Testis (tissue), 2 donors: ENCODE measurements at regions not wholly inside any gene's neighbourhood (a gene's known extent, or its start where the extent isn't known, plus 50 kb on each side); places are given as distances from the start of the nearest gene placed in this dataset.

Experiments used
- DNase-seq: peaks from one replicate; pipeline ENCODE4 v3.0.0-alpha.2; 2019
- H3K27ac ChIP-seq, 2 donors: fragments of 200-600 bp; sonication (generic); one replicate each; pipeline ENCODE4 v1.5.1; 2019
- H3K27me3 ChIP-seq: fragments of 200-600 bp; sonication (generic); one replicate; pipeline ENCODE4 v1.5.1; 2019
- H3K36me3 ChIP-seq: fragments of 200-600 bp; sonication (generic); one replicate; pipeline ENCODE4 v1.5.1; 2017; ENCODE audit warnings: low read depth; ENCODE audit errors: missing control alignments
- H3K4me1 ChIP-seq: fragments of 200-600 bp; sonication (generic); one replicate; pipeline ENCODE4 v1.5.1; 2019
- H3K4me3 ChIP-seq, 2 donors: fragments of 200-600 bp; sonication (generic); one replicate each; pipeline ENCODE4 v1.5.1; 2017 to 2019
- H3K9me3 ChIP-seq: fragments of 200-600 bp; sonication (generic); one replicate; pipeline ENCODE4 v1.5.1; 2017
- POLR2A ChIP-seq: fragments of 450-650 bp; IDR thresholded peaks from one replicate; pipeline ENCODE4 v1.6.1; 2017; ENCODE audit warnings: antibody characterized with exemption, mild to moderate bottlenecking, moderate library complexity
- WGBS, 2 donors: methylation state at CpG; one replicate each; pipeline ENCODE4 v1.1.5; 2018; 5-methylcytosine and 5-hydroxymethylcytosine counted together
- intact Hi-C: fragments of 100-400 bp; cut with DNase I; formaldehyde crosslinking; loops from one replicate; pipeline ENCODE4 v1.15.1; 2023; ENCODE audit warnings: low total_unique reads
- TF ChIP-seq, protein P1 (sequence below), 3 experiments: fragments of 450-650 bp in 2 of 3; fragments of 200-600 bp in 1 of 3; sonication (generic) in 1 of 3; IDR thresholded peaks; one replicate each; pipeline ENCODE4 v1.5.1; 2016 to 2019; ENCODE audit warnings: antibody characterized with exemption in 3 of 3, mild to moderate bottlenecking in 2 of 3, moderate library complexity in 1 of 3

DNA sequence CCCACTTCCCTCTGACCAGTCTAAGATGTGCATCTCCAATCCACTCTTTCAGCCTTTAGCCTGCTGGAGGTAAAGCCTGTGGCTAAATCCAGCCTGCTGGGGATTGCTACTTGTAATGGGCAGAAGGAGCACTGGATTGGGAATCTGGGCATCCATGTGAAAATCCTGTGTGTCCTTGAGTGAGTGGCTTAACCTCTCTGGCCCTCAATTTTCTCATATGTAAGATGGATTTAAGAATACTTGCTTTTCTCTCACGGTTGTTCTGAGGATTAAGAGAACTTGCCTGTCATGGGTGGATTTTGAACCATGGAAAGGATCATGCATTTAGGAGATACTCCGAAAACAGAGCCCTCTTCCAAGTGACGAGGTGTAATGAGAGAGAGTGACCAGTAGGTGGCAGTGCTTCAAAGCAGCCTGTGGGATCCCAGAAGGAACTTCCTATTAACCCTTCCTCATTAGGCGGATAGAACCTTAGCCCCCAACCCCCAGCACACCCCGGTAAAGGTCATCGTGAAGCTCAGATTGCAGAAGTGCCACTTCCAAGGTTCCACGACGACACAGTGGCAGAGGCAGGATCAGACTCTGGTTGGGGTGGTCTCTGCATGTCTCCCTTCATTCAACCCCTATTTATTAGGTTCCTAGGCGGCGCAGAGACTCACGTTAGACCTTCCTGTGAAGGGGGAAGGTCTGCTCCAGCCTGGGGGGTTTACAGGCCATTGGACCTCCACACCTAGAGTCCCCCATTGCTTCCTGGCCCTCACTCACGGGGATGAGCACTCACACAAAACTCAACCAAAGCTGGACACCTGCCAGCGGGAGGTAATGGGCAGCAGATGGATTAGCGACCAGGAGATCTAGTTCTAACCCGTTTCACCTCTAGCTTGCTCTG is 68.7 kb upstream of the ZNF618 start:
- H3K4me1 ChIP-seq: no peaks in the 10 kb centered on the region
- no peak overlapping the region for H3K4me3 ChIP-seq
- peak; percentile 67 for DNase-seq
- no peaks in the 10 kb centered on the region for H3K9me3 ChIP-seq
- 13 to 20% methylated on average over 13 to 15 of the region's 15 CpGs for WGBS, 2 donors
- intact Hi-C loops: no loop called here
- H3K27ac ChIP-seq: no peak overlapping the region
- H3K36me3 ChIP-seq: no peaks in the 10 kb centered on the region
- no peaks in the 10 kb centered on the region for H3K27me3 ChIP-seq
- TF ChIP-seq POLR2A: no peak
- TF ChIP-seq, protein P1, sequence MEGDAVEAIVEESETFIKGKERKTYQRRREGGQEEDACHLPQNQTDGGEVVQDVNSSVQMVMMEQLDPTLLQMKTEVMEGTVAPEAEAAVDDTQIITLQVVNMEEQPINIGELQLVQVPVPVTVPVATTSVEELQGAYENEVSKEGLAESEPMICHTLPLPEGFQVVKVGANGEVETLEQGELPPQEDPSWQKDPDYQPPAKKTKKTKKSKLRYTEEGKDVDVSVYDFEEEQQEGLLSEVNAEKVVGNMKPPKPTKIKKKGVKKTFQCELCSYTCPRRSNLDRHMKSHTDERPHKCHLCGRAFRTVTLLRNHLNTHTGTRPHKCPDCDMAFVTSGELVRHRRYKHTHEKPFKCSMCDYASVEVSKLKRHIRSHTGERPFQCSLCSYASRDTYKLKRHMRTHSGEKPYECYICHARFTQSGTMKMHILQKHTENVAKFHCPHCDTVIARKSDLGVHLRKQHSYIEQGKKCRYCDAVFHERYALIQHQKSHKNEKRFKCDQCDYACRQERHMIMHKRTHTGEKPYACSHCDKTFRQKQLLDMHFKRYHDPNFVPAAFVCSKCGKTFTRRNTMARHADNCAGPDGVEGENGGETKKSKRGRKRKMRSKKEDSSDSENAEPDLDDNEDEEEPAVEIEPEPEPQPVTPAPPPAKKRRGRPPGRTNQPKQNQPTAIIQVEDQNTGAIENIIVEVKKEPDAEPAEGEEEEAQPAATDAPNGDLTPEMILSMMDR (IDR thresholded peaks at IDR 0.05): peak; percentile 68 to 91 (median 88)

DNA sequence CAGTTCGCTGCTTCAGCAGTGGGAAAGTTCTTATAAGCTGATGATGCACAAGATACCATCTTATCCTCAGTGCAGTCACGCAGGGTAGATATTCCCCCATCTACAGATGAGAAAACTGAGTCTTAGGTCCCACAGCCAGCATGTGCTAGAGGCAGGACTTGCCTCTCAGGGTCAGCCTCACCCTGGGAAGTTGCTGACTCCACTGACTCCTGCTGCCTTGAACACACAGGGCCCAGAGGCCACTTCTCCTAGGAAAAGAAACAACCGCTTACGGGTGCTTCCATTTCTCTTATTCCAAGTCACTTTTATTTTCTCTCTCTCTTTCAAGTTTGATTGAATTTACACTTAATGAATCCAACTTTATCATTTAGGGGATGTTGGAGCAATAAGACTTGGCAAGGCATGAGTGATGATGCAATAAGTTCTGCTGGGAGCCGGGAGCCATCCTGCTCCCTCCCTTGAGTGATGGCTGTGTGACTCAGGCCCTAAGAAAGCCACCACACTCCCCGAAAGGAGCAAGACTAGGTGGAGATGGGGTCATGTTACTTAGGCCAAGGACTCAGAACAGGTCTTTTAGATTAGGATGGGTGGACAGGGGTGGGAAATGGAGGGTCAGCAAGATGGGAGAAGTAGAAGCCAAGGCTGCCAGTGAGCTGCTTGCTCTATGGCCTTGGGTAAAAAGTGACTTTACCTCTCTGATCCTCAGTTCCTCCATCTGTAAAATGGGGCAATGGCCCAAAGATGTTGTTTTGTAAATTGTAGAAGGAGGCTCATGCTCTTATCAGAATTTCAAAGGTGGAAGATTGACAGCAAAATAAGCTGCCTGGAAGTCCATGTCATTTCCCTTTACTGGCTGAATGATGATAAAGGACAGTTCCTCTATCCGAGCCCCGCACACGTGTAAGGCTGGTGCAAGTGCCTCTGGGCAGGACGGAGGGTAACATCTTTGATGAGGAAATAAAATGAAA is 67.4 kb upstream of the ZNF618 start:
- Histone ChIP-seq H3K27me3 (no peaks in the 10 kb centered on the region), H3K36me3 (no peaks in the 10 kb centered on the region), H3K4me1 (no peaks in the 10 kb centered on the region), H3K9me3 (no peaks in the 10 kb centered on the region), H3K27ac (no peak overlapping the region), H3K4me3 (no peak overlapping the region)
- no peak for DNase-seq
- TF ChIP-seq POLR2A: no peak
- TF ChIP-seq, protein P1 (IDR thresholded peaks at IDR 0.05): no peak
- intact Hi-C loops: no loop called here
- WGBS, 2 donors: 75 to 81% methylated on average over 10 of the region's 10 CpGs

DNA sequence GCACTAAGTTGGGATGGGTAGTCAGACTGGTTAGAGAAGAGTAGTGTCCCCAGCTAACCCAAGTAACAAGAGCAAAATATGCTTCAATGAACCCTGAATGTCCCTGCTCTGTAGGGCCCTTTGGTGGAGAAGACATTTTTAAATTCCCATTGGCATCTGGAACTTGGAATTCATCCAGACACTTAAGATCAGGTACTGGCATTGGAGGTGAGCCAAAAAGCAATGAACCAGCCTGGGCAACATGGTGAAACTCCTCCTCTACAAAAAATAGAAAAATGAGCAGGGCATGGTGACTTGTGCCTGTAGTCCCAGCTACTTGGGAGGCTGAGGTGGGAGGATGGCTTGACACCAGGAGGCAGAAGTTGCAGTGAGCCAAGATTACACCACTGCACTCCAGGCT is 58.9 kb upstream of the ZNF618 start:
- no peak for DNase-seq
- Histone ChIP-seq H3K4me1 (no peaks in the 10 kb centered on the region), H3K4me3 (no peak overlapping the region), H3K27me3 (no peaks in the 10 kb centered on the region), H3K9me3 (no peaks in the 10 kb centered on the region), H3K27ac (no peak overlapping the region), H3K36me3 (no peaks in the 10 kb centered on the region)
- intact Hi-C loops: no loop called here
- TF ChIP-seq, protein P1 (IDR thresholded peaks at IDR 0.05): no peak
- TF ChIP-seq POLR2A: no peak

DNA sequence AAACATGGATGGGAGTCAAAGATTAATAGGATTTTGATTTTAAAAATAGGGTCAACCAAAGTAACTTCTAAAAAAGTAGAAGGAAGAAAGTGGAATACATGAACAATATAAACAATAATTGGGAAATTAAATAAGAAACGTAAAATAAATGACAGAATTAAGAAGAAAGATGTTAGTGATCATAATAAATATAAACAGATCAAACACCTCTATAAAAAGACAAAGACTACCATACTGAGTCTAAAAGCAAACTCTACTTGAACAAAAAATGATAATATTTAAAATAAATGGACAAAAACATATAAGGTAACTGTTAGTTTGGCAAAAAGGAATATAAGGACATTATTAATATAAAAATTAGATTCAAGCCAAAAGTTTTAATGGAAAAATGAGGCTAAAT is 57.7 kb upstream of the ZNF618 start:
- H3K36me3 ChIP-seq: no peaks in the 10 kb centered on the region
- no peaks in the 10 kb centered on the region for H3K9me3 ChIP-seq
- H3K27ac ChIP-seq: no peak overlapping the region
- no peak overlapping the region for H3K4me3 ChIP-seq
- no peak for DNase-seq
- WGBS, 2 donors: 90% methylated on average over 1 of the region's 1 CpG
- intact Hi-C loops: no loop called here
- H3K4me1 ChIP-seq: no peaks in the 10 kb centered on the region
- H3K27me3 ChIP-seq: no peaks in the 10 kb centered on the region
- TF ChIP-seq POLR2A: no peak
- TF ChIP-seq, protein P1 (IDR thresholded peaks at IDR 0.05): no peak
